Breast epithelium (tissue), 4 donors: ENCODE measurements at regions not wholly inside any gene's neighbourhood (a gene's known extent, or its start where the extent isn't known, plus 50 kb on each side); places are given as distances from the start of the nearest gene placed in this dataset.

Experiments used
- DNase-seq, 2 donors: peaks; one replicate each; pipeline ENCODE4 v3.0.0-alpha.2; 2019; ENCODE audit warnings: low spot score in 2 of 2
- H3K27ac ChIP-seq, 2 donors: fragments of 200-600 bp; sonication (generic) in 1 of 2; one replicate each; pipeline ENCODE4 v1.5.1; 2016 to 2019; ENCODE audit warnings: mild to moderate bottlenecking in 1 of 2
- H3K27me3 ChIP-seq, 2 donors: fragments of 200-600 bp; sonication (generic) in 1 of 2; one replicate each; pipeline versions ENCODE4 v1.5.1 to v1.6.0; 2017 to 2019; ENCODE audit warnings: control low read depth in 1 of 2, mild to moderate bottlenecking in 1 of 2
- H3K36me3 ChIP-seq: fragments of 200-600 bp; one replicate; pipeline ENCODE4 v1.5.1; 2019
- H3K4me1 ChIP-seq, 2 donors: fragments of 200-600 bp; sonication (generic); one replicate each; pipeline ENCODE4 v1.5.1; 2016 to 2019; ENCODE audit warnings: control low read depth in 1 of 2
- H3K4me3 ChIP-seq, 3 donors: fragments of 200-600 bp; sonication (generic); 1 replicate in 2 of 3; 2 replicates in 1 of 3; pipeline ENCODE4 v1.5.1; 2016 to 2019; ENCODE audit warnings: mild to moderate bottlenecking in 3 of 3, moderate library complexity in 2 of 3
- H3K9me3 ChIP-seq, 2 donors: fragments of 200-600 bp; sonication (generic) in 1 of 2; one replicate each; pipeline ENCODE4 v1.5.1; 2016 to 2019; ENCODE audit warnings: control low read depth in 1 of 2
- CTCF ChIP-seq, 3 donors: fragments of 450-650 bp; IDR thresholded peaks; one replicate each; pipeline ENCODE4 v1.5.1; 2016 to 2017; ENCODE audit warnings: antibody characterized with exemption in 3 of 3, mild to moderate bottlenecking in 3 of 3, moderate library complexity in 3 of 3
- POLR2A ChIP-seq: fragments of 450-650 bp; IDR thresholded peaks from one replicate; pipeline ENCODE4 v1.6.1; 2016; ENCODE audit warnings: antibody characterized with exemption, mild to moderate bottlenecking, moderate library complexity
- POLR2AphosphoS5 ChIP-seq, 3 donors: sonication (generic); formaldehyde crosslinking; IDR thresholded peaks; one replicate each; pipeline ENCODE4 v1.6.1; 2017; ENCODE audit warnings: antibody characterized with exemption in 3 of 3
- intact Hi-C: fragments of 100-400 bp; cut with DNase I; formaldehyde crosslinking; loops from one replicate; pipeline ENCODE4 v1.15.1; 2023; ENCODE audit warnings: low total_unique reads

DNA sequence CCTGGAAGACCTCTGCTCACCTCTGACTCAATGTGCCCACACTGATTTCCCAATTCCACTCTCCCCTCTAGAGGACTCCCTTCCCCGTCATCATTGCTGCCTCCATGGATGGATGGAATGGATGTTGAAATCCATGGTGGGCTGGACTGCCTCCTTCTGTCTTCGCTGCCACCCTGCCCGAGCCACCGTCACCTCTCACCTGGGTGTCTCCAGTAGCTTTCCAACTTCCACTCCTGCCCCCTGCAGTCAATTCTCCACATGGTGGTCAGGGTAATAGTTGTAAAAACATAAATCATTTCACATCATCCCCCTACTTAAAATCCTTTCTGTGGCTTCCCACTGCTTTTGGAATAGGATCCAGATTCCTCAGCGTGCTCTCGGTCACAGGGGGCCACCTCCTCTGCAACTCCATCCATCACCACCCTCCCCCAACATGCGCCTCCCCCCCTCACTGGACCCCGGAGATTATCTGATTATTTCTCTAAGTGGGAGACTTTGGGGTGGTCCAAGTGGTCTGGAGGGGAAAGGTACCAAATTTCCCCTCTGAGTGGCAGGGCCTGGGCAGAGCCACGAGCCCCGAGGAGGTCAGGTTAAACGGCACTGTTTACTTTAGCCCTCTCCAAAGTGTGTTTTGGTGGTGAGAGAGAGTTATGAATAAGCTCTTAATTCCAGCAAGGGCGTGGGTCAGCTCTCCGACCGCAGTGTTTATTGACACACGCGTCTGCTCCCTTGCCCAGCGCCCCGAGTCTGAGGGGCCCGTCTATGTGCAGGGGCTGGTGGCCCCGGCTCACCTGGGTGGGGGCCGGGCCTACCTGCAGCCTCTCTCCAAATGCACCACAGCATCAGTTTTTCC lies 313.7 kb downstream of the MN1 start:
- Histone ChIP-seq H3K4me1 (no peaks in the 10 kb centered on the region), H3K9me3 (peaks cover 3 to 9% of the 10 kb centered on the region in 2 donors), H3K36me3 (no peaks in the 10 kb centered on the region), H3K27me3 (no peaks in the 10 kb centered on the region), H3K27ac (no peak overlapping the region), H3K4me3 (no peak overlapping the region)
- DNase-seq, result no peak
- no peak for TF ChIP-seq CTCF (IDR thresholded peaks at IDR 0.05)
- TF ChIP-seq POLR2A, result no peak
- no peak for TF ChIP-seq POLR2AphosphoS5 (IDR thresholded peaks at IDR 0.05)
- intact Hi-C loops, result no loop called here

- H3K9me3 ChIP-seq, result peaks cover 6 to 10% of the 10 kb centered on the region in 2 donors
Measured at GRCh38 chr22:27488456-27489177, 312.9 kb downstream of the MN1 start.

GRCh38 chr22:27489178-27489675 lies 312.3 kb downstream of the MN1 start:
- Histone ChIP-seq H3K27ac (no peak overlapping the region), H3K9me3 (peaks cover 6 to 10% of the 10 kb centered on the region in 2 donors), H3K27me3 (no peaks in the 10 kb centered on the region), H3K36me3 (no peaks in the 10 kb centered on the region), H3K4me1 (no peaks in the 10 kb centered on the region), H3K4me3 (no peak overlapping the region)
- intact Hi-C loops, result no loop called here
- no peak for TF ChIP-seq CTCF (IDR thresholded peaks at IDR 0.05)
- TF ChIP-seq POLR2A, result no peak
- no peak for TF ChIP-seq POLR2AphosphoS5 (IDR thresholded peaks at IDR 0.05)
- DNase-seq, result no peak

More at GRCh38 chr22:27488456-27489177, 312.9 kb downstream of the MN1 start:
- intact Hi-C loops, result no loop called here
- H3K36me3 ChIP-seq, result no peaks in the 10 kb centered on the region
- TF ChIP-seq POLR2A (no peak), POLR2AphosphoS5 (IDR thresholded peaks at IDR 0.05) (no peak), CTCF (IDR thresholded peaks at IDR 0.05) (no peak)
- H3K4me3 ChIP-seq, result no peak overlapping the region
- H3K4me1 ChIP-seq, result no peaks in the 10 kb centered on the region
- H3K27ac ChIP-seq, result no peak overlapping the region
- DNase-seq, result no peak
- H3K27me3 ChIP-seq, result no peaks in the 10 kb centered on the region

GRCh38 chr22:27490080-27490479 lies 311.5 kb downstream of the MN1 start:
- no peak overlapping the region for H3K4me3 ChIP-seq
- TF ChIP-seq POLR2A, result no peak
- TF ChIP-seq CTCF (IDR thresholded peaks at IDR 0.05), result no peak
- no peak for TF ChIP-seq POLR2AphosphoS5 (IDR thresholded peaks at IDR 0.05)
- no peak for DNase-seq
- intact Hi-C loops, result no loop called here
- no peaks in the 10 kb centered on the region for H3K36me3 ChIP-seq
- no peaks in the 10 kb centered on the region for H3K4me1 ChIP-seq
- peaks cover 6 to 10% of the 10 kb centered on the region in 2 donors for H3K9me3 ChIP-seq
- H3K27ac ChIP-seq, result no peak overlapping the region
- no peaks in the 10 kb centered on the region for H3K27me3 ChIP-seq

- H3K27ac ChIP-seq, result no peak overlapping the region
- no peaks in the 10 kb centered on the region for H3K36me3 ChIP-seq
- peaks cover 6 to 10% of the 10 kb centered on the region in 2 donors for H3K9me3 ChIP-seq
- no peaks in the 10 kb centered on the region for H3K27me3 ChIP-seq
- TF ChIP-seq POLR2AphosphoS5 (IDR thresholded peaks at IDR 0.05), result no peak
- no peak for TF ChIP-seq POLR2A
- TF ChIP-seq CTCF (IDR thresholded peaks at IDR 0.05), result no peak
- H3K4me3 ChIP-seq, result no peak overlapping the region
- no peak for DNase-seq
- intact Hi-C loops, result no loop called here
- H3K4me1 ChIP-seq, result no peaks in the 10 kb centered on the region
Measured at GRCh38 chr22:27491888-27492287, 309.7 kb downstream of the MN1 start.
